ENCODE measurements at regions not wholly inside any gene's neighbourhood (a gene's known extent, or its start where the extent isn't known, plus 50 kb on each side); places are given as distances from the start of the nearest gene placed in this dataset.
A peak's percentile ranks its signal among the peaks of the same experiment; 100 is the strongest.
"Not testable (repeated sequence)": the region's sequence is repeated elsewhere in the genome, so short reads cannot be mapped to it uniquely, and the experiment has no call there.

DNA sequence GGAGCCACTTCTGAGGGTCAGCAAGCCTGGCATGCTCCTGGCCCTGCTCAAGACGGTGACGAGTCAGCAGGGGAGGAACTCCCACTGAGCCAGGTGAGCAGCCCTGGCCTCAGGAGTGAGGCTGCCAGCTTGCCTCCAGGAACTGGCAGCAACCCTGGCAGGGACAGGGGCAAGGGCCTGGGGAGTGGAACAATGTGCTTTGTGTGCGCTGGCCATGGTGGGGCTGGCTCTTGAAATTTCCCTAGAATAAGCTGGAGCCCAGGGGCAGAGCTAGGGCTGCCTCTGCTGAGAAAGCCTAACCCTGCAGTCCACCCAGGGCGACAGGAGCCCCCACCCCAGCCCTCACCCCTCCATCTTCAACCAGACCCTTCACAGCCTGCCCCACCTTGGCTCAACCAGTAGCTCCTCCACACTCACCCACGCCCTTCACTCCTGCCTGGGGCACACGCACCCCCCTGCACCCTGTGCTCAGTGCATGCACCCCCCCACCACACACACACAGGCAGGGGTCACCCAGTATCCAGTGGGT, 88.0 kb downstream of the MRPL14 start:
- H3K27ac Mint-ChIP-seq (ENCODE audit: low read depth, unreplicated experiment) = peak overlapping the region; percentile 47

DNA sequence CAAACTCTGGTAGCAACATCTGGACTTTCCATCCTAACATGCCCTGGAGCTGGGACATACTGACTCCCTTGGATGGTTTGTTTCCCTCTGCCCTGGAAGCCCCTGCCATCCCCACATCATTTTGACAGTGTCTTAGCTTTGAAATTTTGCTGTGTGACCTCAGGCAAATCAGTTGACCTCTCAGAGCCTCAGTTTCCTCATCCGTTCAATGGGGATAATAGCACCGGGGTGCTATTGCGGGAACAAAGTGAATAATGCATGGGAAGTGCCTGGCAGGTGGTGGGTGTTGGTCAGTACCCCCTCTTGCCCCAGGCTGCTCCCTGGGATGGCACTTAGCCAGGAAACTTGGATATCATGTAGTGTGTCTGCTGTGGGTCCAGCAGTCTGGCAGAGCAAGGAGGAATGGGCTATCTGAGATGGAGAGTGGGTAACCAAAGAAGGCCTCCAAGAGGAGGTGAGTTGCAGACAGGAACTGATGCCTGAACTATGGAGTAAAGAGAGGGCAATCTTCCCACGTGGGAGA, 88.6 kb downstream of the MRPL14 start:
- Mint-ChIP-seq H3K9me3 (ENCODE audit: unreplicated experiment) (no peaks in the 10 kb centered on the region), H3K27ac (ENCODE audit: low read depth, unreplicated experiment) (peak overlapping the region; percentile 47), H3K27me3 (ENCODE audit: insufficient read depth, unreplicated experiment) (no peaks in the 10 kb centered on the region), H3K4me3 (ENCODE audit: unreplicated experiment) (no peak overlapping the region), H3K36me3 (ENCODE audit: insufficient read depth, unreplicated experiment) (no peaks in the 10 kb centered on the region), H3K4me1 (ENCODE audit: insufficient read depth, unreplicated experiment) (peaks cover 61% of the 10 kb centered on the region)
- BruUV-seq (replicated peaks) = no TSS peak
- TF ChIP-seq, protein P1, sequence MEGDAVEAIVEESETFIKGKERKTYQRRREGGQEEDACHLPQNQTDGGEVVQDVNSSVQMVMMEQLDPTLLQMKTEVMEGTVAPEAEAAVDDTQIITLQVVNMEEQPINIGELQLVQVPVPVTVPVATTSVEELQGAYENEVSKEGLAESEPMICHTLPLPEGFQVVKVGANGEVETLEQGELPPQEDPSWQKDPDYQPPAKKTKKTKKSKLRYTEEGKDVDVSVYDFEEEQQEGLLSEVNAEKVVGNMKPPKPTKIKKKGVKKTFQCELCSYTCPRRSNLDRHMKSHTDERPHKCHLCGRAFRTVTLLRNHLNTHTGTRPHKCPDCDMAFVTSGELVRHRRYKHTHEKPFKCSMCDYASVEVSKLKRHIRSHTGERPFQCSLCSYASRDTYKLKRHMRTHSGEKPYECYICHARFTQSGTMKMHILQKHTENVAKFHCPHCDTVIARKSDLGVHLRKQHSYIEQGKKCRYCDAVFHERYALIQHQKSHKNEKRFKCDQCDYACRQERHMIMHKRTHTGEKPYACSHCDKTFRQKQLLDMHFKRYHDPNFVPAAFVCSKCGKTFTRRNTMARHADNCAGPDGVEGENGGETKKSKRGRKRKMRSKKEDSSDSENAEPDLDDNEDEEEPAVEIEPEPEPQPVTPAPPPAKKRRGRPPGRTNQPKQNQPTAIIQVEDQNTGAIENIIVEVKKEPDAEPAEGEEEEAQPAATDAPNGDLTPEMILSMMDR (IDR thresholded peaks at IDR 0.05; ENCODE audit: unreplicated experiment) = no peak
- CTCF ChIA-PET = no interaction called here
- POLR2A ChIA-PET = interaction anchor here (0.7 kb wide), 1 partner anchor 13 kb away, joined by 3 read pairs; no protein-coding TSS in a partner anchor
- intact Hi-C loops (cut with micrococcal nuclease) = no loop called here
- no peak for DNase-seq (ENCODE audit: unreplicated experiment)

More for the DNA sequence above, 88.0 kb downstream of the MRPL14 start:
- H3K9me3 Mint-ChIP-seq (ENCODE audit: unreplicated experiment) = no peaks in the 10 kb centered on the region
- no peak for DNase-seq (ENCODE audit: unreplicated experiment)
- H3K36me3 Mint-ChIP-seq (ENCODE audit: insufficient read depth, unreplicated experiment) = no peaks in the 10 kb centered on the region
- BruUV-seq (replicated peaks) = no TSS peak
- intact Hi-C loops (cut with micrococcal nuclease) = no loop called here
- CTCF ChIA-PET = interaction anchor here (1.2 to 1.6 kb wide), 2 partner anchors 242 to 265 kb away, joined by 3 to 4 read pairs; no protein-coding TSS in a partner anchor
- H3K4me1 Mint-ChIP-seq (ENCODE audit: insufficient read depth, unreplicated experiment) = peaks cover 58% of the 10 kb centered on the region
- no peak overlapping the region for H3K4me3 Mint-ChIP-seq (ENCODE audit: unreplicated experiment)
- TF ChIP-seq, protein P1 (IDR thresholded peaks at IDR 0.05; ENCODE audit: unreplicated experiment) = no peak
- POLR2A ChIA-PET = no interaction called here
- no peaks in the 10 kb centered on the region for H3K27me3 Mint-ChIP-seq (ENCODE audit: insufficient read depth, unreplicated experiment)

DNA sequence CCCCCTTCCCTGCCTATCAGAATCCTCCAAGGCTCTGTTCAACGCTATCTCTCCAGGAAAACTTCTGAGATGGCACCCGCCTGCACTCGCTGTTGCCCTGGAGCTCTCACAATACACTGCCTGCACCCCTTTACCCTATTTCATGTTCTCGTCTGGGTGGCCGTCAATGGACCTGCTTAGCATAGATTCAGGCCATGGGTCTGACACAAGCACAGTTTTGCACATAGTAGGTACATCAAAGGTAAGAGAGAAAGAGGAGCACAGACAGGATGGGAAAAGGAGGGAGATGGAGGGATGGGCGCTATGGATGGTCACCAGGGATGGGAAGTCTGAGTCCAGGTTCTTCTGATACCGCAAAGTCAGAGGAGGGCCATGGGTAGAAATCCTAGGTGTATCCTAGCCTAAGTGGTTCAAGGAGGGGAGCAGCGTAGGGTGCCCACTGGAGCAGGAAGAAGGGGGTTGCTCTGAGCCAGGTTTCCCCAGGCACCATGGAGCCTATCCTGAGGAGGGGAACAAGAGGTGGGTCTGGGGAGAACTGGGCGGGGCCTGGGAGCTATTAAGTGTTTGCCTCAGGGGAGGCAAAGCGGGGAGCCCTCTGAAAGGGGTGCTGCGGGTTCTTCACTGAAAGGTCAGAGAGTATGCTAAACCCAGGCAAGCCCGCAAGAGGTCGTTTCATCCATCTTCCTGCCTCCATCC, 89.3 kb downstream of the MRPL14 start:
- POLR2A ChIA-PET = interaction anchor here (0.7 kb wide), 1 partner anchor 14 kb away, joined by 3 read pairs; no protein-coding TSS in a partner anchor
- H3K36me3 Mint-ChIP-seq (ENCODE audit: insufficient read depth, unreplicated experiment) = no peaks in the 10 kb centered on the region

DNA sequence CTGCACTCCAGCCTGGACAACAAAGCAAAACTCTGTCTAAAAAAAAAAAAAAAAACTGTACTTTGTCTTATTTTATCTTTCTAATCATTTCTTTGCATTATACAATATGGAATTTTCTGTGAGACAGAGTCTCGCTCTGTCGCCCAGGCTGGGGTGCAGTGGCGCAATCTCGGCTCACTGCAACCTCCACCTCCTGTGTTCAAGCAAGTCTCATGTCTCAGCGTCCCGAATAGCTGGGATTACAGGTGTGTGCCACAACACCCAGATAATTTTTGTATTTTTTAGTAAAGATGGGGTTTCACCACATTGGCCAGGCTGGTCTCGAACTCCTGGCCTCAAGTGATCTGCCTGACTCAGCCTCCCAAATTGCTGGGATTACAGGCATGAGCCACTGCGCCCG, 90.0 kb downstream of the MRPL14 start:
- CTCF ChIA-PET = interaction anchor here (0.5 to 0.6 kb wide), 3 partner anchors 60 to 1426 kb away, joined by 3 to 4 read pairs (median 3); partner anchors contain the start of gene VEGFA
- POLR2A ChIA-PET; intact Hi-C loops (cut with micrococcal nuclease); H3K4me3 Mint-ChIP-seq (ENCODE audit: unreplicated experiment); DNase-seq (ENCODE audit: unreplicated experiment); H3K9me3 Mint-ChIP-seq (ENCODE audit: unreplicated experiment); H3K27me3 Mint-ChIP-seq (ENCODE audit: insufficient read depth, unreplicated experiment); BruUV-seq (replicated peaks); H3K27ac Mint-ChIP-seq (ENCODE audit: low read depth, unreplicated experiment); H3K36me3 Mint-ChIP-seq (ENCODE audit: insufficient read depth, unreplicated experiment): not testable (repeated sequence)
- peaks cover 55% of the 10 kb centered on the region for H3K4me1 Mint-ChIP-seq (ENCODE audit: insufficient read depth, unreplicated experiment)

More for the DNA sequence above, 89.3 kb downstream of the MRPL14 start:
- no peak for DNase-seq (ENCODE audit: unreplicated experiment)
- Mint-ChIP-seq H3K4me1 (ENCODE audit: insufficient read depth, unreplicated experiment) (peaks cover 57% of the 10 kb centered on the region), H3K27ac (ENCODE audit: low read depth, unreplicated experiment) (no peak overlapping the region), H3K4me3 (ENCODE audit: unreplicated experiment) (no peak overlapping the region), H3K9me3 (ENCODE audit: unreplicated experiment) (no peaks in the 10 kb centered on the region), H3K27me3 (ENCODE audit: insufficient read depth, unreplicated experiment) (no peaks in the 10 kb centered on the region)
- intact Hi-C loops (cut with micrococcal nuclease) = no loop called here
- TF ChIP-seq, protein P1 (IDR thresholded peaks at IDR 0.05; ENCODE audit: unreplicated experiment) = no peak
- no TSS peak for BruUV-seq (replicated peaks)
- CTCF ChIA-PET = interaction anchor here (0.6 kb wide), 1 partner anchor 59 kb away, joined by 4 read pairs; no protein-coding TSS in a partner anchor

Data from MCF 10A (cell line).